Islet of Langerhans (tissue), 1 donor: ENCODE measurements at regions not wholly inside any gene's neighbourhood (a gene's known extent, or its start where the extent isn't known, plus 50 kb on each side); places are given as distances from the start of the nearest gene placed in this dataset.
A peak's percentile ranks its signal among the peaks of the same experiment; 100 is the strongest.

Experiments used
- FAIRE-seq: peaks from one replicate; lab custom pipeline; 2011; peaks lifted over from hg19 to GRCh38; lab: Jason Lieb, UNC

GRCh38 chr11:32039149-32039548 lies 51.7 kb upstream of the RCN1 start:
- FAIRE-seq: no peak

DNA sequence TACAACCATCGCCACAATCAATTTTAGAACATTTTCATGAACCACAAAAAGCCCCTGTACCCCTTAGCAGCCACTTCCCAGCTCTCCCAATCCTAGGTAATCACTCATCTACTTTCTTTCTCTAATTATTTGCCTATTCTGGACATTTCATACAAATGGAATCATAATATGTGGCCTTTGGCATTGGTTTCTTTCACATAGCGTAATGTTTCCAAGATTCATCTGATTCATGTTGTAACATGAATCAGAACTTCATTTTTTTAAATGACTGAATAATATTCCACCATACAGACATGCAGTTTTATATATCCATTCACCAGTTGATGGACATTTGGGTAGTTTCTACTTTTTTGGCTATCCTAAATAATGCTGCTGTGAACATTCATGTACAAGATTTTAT lies 56.2 kb upstream of the RCN1 start:
- FAIRE-seq: no peak

DNA sequence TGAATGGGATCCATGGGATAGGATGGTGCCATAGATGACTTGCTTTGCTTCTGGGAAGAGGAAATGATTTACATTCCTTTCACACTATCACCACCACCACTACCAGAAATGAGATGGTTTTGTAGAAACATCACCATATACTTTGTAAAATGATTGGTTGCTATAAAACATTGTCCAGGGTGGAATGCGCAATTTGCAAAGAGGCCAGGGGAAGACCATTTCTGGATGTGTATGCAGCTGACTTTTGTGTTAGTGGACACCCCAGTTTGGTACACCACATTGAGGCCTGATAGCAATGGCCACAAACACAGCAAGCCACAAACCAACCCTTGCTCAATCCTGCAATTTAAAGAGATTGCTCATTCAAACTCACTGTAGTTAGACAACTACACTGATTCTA lies 56.7 kb upstream of the RCN1 start:
- FAIRE-seq: no peak

DNA sequence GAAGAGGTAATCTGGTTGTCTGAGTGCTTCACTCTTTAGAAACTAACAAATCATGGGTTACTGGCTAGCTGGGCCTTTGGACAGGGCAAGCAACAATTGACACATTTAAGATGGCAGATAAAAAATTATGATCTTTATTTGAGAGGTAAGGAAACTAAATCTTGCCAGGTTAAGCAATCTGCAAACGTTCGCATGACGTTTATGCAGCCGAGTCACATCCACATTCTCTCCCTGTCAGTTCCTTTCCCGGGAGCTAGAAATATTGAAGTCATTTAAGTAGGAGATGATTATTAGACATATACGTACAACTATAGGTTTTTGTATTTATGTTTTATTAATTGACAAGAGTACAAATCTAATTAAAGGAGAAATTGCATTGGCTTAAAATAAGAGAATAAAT lies 57.4 kb upstream of the RCN1 start:
- no peak for FAIRE-seq

DNA sequence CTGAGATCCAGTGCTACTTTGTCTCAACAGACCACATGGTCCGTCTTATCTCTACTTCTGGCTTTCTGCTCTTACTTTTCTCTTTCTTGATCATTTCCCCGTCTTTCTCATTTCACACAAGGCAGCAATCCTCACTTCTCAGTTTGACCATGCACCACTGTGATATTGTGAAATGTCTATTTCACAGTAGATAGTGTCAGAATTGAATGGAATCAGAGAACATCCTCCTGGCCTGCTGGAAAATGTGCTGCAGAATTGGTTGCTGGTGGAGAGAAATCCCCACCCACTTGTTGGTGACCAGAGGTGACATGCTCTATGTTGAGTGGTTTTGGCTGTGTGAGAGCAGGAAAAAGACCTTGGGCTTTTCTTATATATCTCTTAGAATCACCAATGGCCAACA lies 57.8 kb upstream of the RCN1 start:
- FAIRE-seq: no peak

DNA sequence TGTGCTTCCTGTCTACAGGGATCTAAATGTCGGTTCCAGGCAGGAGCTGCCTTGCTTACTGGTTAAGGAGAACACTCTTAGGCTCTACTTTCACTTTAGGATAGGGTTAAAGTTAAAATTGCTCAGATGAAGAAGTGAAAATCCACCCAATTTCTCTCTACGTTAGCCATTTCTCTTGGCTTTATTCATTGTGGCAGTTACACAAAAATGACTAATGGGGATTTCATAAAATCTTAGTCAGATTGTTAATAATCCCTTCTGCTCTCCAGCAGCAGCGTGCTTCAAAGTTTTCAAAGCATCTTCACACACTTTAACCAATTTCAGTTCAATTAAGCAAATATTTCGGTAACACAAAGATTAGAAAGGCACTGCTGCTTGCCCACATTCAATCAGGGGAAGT lies 58.4 kb upstream of the RCN1 start:
- FAIRE-seq: no peak

- FAIRE-seq: no peak
Measured at GRCh38 chr11:32032052-32032451, 58.8 kb upstream of the RCN1 start.

DNA sequence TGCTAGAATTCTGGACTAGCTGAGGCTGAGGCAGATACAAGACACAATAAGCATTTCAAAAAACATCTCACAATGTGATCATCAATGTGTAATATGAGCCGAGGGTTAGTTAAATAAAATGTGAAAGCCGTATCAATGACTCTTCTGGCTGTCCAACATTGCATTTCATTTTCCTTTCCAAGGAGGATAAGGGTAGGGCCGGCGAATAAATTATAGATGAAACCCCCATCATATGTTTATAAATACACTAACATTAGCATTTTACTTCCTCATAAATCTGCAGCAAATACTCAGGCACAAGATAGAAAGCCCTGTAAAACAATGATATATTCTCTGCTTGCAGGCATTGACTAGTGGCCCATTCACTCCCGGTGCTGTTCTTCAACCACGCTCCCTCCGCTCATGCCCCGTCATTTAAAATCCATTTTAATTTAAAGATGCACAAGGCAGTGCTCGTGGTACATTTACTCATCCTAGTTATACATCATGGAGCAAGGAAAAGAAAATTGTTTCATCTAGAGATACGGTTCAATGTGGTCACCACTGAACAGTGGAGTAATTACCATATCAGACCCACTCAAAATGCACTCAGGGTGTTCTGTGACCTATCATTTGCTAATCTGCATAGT lies 59.9 kb upstream of the RCN1 start:
- no peak for FAIRE-seq

DNA sequence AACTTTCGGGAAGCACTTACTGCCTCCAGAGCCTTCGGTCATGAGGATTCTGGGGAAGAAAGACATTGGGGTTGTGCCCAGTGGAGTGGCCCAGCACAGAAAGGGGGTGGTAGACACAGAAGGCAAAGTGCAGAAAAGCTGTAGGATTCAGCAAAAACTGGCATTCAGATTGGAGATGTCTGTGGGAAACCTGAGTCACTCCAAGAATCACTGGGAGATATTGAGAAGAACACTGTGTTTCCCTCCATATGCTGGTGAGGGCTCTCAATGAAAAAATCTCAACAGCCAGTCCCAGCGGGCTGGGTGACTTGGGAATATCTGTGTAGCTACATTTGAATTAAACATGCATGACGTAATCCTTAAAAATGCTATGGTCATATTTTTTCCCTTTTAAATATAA lies 61.2 kb upstream of the RCN1 start:
- FAIRE-seq: no peak

GRCh38 chr11:32028201-32028600 lies 62.7 kb upstream of the RCN1 start:
- FAIRE-seq: no peak

DNA sequence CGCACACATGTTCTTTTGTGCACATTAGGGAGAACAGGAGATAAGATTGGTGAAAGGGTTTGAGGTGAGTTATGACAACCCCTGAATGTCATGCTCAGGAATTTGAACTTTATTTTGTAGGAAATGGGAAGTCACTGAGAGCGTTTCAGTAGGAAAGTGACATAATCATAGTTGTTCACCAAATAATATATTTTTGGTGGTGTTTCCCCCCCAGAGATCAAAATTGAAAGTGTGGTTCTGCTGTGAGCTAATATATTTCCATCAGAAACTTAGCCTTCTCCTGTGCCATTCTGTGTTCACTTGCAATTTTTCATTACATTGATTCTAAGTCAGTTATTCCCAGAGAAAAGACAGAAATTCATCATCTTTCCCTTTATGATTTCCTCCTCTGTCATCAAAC lies 64.1 kb upstream of the RCN1 start:
- no peak for FAIRE-seq

- FAIRE-seq: no peak
Measured at GRCh38 chr11:32024948-32025347, 65.9 kb upstream of the RCN1 start.

GRCh38 chr11:32023370-32024305 lies 67.2 kb upstream of the RCN1 start:
- FAIRE-seq: no peak

DNA sequence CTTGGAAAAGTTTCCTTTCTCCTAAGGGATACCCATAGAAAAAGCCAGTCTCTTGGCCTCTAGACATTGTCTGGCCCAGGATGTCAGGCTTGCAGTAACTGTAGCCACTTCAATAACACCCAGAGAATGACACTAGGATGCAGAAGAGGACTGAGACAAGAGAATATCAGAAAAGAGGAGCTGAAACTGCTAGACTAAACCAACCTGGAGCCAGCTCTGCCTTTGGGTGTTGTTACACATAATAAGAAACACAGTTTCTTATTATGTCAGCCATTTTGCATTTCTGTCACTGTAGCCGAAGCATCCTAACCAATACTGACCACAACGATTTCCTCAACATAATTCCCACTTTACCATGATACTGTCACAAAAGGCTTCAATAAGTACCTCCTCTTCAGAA lies 72.2 kb upstream of the RCN1 start:
- FAIRE-seq: no peak

DNA sequence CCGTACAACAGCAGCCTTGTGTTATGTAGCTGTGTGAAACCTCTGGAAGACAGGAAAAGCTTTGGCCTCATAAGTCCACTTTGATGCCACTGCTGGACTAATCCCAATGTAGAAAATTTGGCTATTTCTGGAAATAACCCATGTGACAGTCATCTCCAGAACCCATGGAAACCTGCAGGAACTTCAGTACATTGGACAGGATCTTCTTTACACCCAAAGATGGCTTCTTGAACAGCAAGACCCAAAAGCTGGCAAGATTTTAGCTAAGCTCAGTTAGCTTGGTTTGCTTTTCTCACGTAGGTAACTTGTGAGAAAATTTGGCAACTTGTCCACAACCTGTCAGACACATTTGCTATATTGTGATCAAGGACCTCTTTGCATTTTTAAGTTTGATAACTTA lies 74.8 kb upstream of the RCN1 start:
- FAIRE-seq: no peak

- no peak for FAIRE-seq
Measured at GRCh38 chr11:32015427-32015826, 75.4 kb upstream of the RCN1 start.

GRCh38 chr11:32013603-32014002 lies 77.3 kb upstream of the RCN1 start:
- no peak for FAIRE-seq

- FAIRE-seq: no peak
Measured at GRCh38 chr11:32012049-32012448, 78.8 kb upstream of the RCN1 start.

DNA sequence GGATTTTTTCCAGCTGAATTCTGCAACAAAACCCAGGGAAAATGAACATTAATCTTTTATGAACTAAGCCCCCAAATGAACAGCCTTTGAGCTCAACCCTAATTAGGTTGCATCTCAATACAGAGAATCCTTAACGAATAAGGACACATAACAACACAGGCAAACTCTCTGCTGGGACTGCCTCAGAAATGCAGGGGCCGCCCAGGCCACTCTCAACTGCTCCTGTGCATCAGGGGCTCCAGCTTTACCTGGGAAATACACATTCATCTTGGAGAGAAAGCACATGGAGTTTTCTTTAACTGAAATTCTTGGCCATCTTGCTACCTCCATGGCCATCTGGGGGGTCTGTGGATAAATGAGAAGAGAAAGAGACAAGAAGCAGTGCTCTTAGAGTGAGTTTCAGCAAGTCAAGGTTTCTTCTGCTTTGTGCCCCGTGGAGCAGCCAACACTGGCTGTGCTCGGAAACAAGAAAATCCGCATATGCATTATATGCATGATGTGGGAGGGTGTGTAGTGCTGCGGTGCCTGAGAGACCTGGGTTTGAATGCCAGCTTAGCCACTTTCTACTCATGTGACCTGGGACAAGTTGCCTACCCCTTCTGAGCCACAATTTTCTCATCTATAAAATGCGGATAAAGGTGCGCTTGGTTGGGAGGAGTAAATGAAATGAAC lies 81.9 kb upstream of the RCN1 start:
- FAIRE-seq: no peak

DNA sequence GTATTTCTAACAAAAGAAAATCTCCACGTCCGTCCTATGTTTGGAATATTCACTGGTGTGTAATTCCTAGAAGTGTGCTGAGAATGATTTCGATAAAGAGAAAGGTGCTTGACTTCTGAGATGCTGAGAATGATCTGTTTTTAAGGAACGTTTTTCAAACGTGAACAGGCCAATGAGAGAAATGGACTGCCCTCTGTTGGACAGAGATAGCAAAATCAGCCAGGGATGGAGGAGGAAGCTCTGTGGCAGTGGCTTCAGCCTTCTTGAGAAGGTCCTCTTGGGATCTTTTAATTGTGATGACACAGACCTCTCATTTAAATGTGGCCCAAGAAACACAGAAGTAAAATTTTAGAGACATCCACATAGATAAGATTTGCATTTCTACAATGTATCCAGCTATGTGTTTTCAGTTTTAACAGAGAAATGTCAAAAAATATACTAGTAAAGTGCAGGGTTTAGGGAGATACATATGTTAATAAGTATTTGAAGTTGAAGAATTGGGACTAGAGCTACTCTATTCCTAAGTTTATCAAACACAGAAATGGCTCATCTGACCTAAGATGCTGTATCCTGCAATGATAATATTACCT lies 84.0 kb upstream of the RCN1 start:
- peak; percentile 97 for FAIRE-seq

GRCh38 chr11:32005786-32006416 lies 85.0 kb upstream of the RCN1 start:
- no peak for FAIRE-seq

DNA sequence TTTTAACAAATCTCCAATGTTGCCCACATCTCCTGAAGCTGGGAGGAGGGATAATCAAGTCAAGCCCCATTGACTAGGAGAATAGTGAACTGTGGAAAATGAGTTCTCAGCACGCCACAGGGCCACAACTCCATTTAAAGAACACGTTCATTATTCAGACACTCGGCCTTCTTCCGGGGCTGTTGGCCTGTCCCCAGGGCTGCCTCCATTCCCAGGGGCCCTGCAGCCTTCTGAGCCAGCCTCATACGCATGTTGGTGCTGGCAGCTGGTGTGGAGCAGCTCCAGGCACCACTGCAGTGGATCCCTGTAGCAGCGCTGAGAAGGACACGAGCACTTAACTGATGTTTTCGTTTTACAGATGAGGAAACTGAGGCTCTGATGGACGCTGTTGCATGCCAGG lies 87.5 kb upstream of the RCN1 start:
- FAIRE-seq: no peak

- peak; percentile 36 for FAIRE-seq
Measured at GRCh38 chr11:32002311-32002710, 88.6 kb upstream of the RCN1 start.
